Osteoblast (primary cell): ENCODE measurements at regions not wholly inside any gene's neighbourhood (a gene's known extent, or its start where the extent isn't known, plus 50 kb on each side); places are given as distances from the start of the nearest gene placed in this dataset.

ENCODE experiments used
- DNase-seq: peaks from one replicate; pipeline ENCODE4 v3.0.0; 2011; ENCODE audit warnings: low spot score, mixed read lengths; ENCODE audit not compliant: insufficient read length; ENCODE audit errors: missing footprints
- H2AFZ ChIP-seq: 2 replicates; pipeline ENCODE4 v1.6.0; 2011; ENCODE audit warnings: mild to moderate bottlenecking, low read length
- H3K27ac ChIP-seq: 2 replicates; pipeline ENCODE4 v1.5.1; 2011; ENCODE audit warnings: mild to moderate bottlenecking, low read depth, low read length, moderate library complexity
- H3K27me3 ChIP-seq: 2 replicates; pipeline ENCODE4 v1.6.0; 2012; ENCODE audit warnings: mild to moderate bottlenecking, control low read depth, inconsistent platforms, low read length, moderate library complexity; ENCODE audit not compliant: insufficient read depth
- H3K36me3 ChIP-seq: 2 replicates; pipeline ENCODE4 v1.5.1; 2011; ENCODE audit warnings: mild to moderate bottlenecking, low read length, control low read depth, moderate library complexity; ENCODE audit not compliant: insufficient read depth
- H3K4me1 ChIP-seq: 2 replicates; pipeline ENCODE4 v1.5.1; 2011; ENCODE audit warnings: mild to moderate bottlenecking, low read length, control low read depth, moderate library complexity; ENCODE audit not compliant: insufficient read depth
- H3K4me2 ChIP-seq: 2 replicates; pipeline ENCODE4 v1.6.0; 2011; ENCODE audit warnings: mild to moderate bottlenecking, low read length; ENCODE audit not compliant: insufficient read depth
- H3K4me3 ChIP-seq: fragments of 200-600 bp; sonication (generic); 3 replicates; pipeline ENCODE4 v1.5.1; 2012; ENCODE audit warnings: mild to moderate bottlenecking, low read length, inconsistent platforms; ENCODE audit not compliant: insufficient read depth
- H3K79me2 ChIP-seq: 2 replicates; pipeline ENCODE4 v1.6.0; 2012; ENCODE audit warnings: mild to moderate bottlenecking, low read length, control low read depth, inconsistent platforms; ENCODE audit not compliant: insufficient read depth
- H3K9me3 ChIP-seq: 2 replicates; pipeline ENCODE4 v1.5.1; 2011; ENCODE audit warnings: low read depth, low read length, control low read depth
- H4K20me1 ChIP-seq: 2 replicates; pipeline ENCODE4 v1.6.0; 2012; ENCODE audit warnings: mild to moderate bottlenecking, low read length, control low read depth; ENCODE audit not compliant: insufficient read depth
- CTCF ChIP-seq: IDR thresholded peaks from 2 replicates; pipeline ENCODE4 v1.5.1; 2011; ENCODE audit warnings: mild to moderate bottlenecking, low read depth, low read length, moderate library complexity; ENCODE audit errors: extremely low read depth

GRCh38 chr2:5937851-5938565, 245.8 kb downstream of the SOX11 start:
- Histone ChIP-seq H3K4me2 (no peak overlapping the region), H3K4me3 (no peak overlapping the region), H3K4me1 (no peaks in the 10 kb centered on the region), H3K27me3 (no peaks in the 10 kb centered on the region), H3K27ac (no peak overlapping the region), H3K36me3 (no peaks in the 10 kb centered on the region), H4K20me1 (no peaks in the 10 kb centered on the region), H3K9me3 (no peaks in the 10 kb centered on the region), H3K79me2 (no peaks in the 10 kb centered on the region), H2AFZ (no peak overlapping the region)
- no peak for DNase-seq
- no peak for TF ChIP-seq CTCF

- no peak overlapping the region for H3K4me2 ChIP-seq
- no peak overlapping the region for H3K4me3 ChIP-seq
- no peaks in the 10 kb centered on the region for H3K79me2 ChIP-seq
- no peak for DNase-seq
- H3K9me3 ChIP-seq = no peaks in the 10 kb centered on the region
- no peaks in the 10 kb centered on the region for H3K36me3 ChIP-seq
- H4K20me1 ChIP-seq = no peaks in the 10 kb centered on the region
- no peaks in the 10 kb centered on the region for H3K27me3 ChIP-seq
- no peaks in the 10 kb centered on the region for H3K4me1 ChIP-seq
- no peak overlapping the region for H2AFZ ChIP-seq
- TF ChIP-seq CTCF = no peak
- no peak overlapping the region for H3K27ac ChIP-seq
These were observed 246.3 kb downstream of the SOX11 start for GRCh38 chr2:5938566-5938896.

- H3K79me2 ChIP-seq = no peaks in the 10 kb centered on the region
- H3K4me1 ChIP-seq = no peaks in the 10 kb centered on the region
- H2AFZ ChIP-seq = no peak overlapping the region
- no peaks in the 10 kb centered on the region for H3K36me3 ChIP-seq
- no peaks in the 10 kb centered on the region for H3K9me3 ChIP-seq
- no peak overlapping the region for H3K27ac ChIP-seq
- TF ChIP-seq CTCF = no peak
- no peak for DNase-seq
- no peak overlapping the region for H3K4me3 ChIP-seq
- H3K27me3 ChIP-seq = no peaks in the 10 kb centered on the region
- no peaks in the 10 kb centered on the region for H4K20me1 ChIP-seq
- no peak overlapping the region for H3K4me2 ChIP-seq
These were observed 247.4 kb downstream of the SOX11 start for GRCh38 chr2:5939553-5939952.

GRCh38 chr2:5940596-5941535, 248.7 kb downstream of the SOX11 start:
- Histone ChIP-seq H4K20me1 (no peaks in the 10 kb centered on the region), H3K79me2 (no peaks in the 10 kb centered on the region), H3K27me3 (no peaks in the 10 kb centered on the region), H3K4me1 (no peaks in the 10 kb centered on the region), H3K27ac (no peak overlapping the region), H3K4me2 (no peak overlapping the region), H2AFZ (no peak overlapping the region), H3K36me3 (no peaks in the 10 kb centered on the region), H3K9me3 (no peaks in the 10 kb centered on the region), H3K4me3 (no peak overlapping the region)
- no peak for DNase-seq
- TF ChIP-seq CTCF = no peak
